GM23338 (cell line): ENCODE measurements at regions not wholly inside any gene's neighbourhood (a gene's known extent, or its start where the extent isn't known, plus 50 kb on each side); places are given as distances from the start of the nearest gene placed in this dataset.

Experiments
- ATAC-seq: fragments of 200-7000 bp; cut with Tn5 transposase; 3 replicates; pipeline ENCODE4 v1.9.1; 2020
- DNase-seq: peaks from one replicate; pipeline ENCODE4 v3.0.0-alpha.2; 2015; ENCODE audit warnings: low spot score
- H2AFZ ChIP-seq: fragments of 200-600 bp; sonication (generic); 2 replicates; pipeline ENCODE4 v1.8.0; 2016; ENCODE audit warnings: antibody characterized with exemption, mild to moderate bottlenecking, moderate library complexity
- H3F3A ChIP-seq: fragments of 200-600 bp; sonication (generic); replicated peaks from 2 replicates; pipeline ENCODE4 v1.8.0; 2017; ENCODE audit warnings: antibody characterized with exemption, mixed run types, low read depth
- H3K27ac ChIP-seq: fragments of 200-600 bp; sonication (generic); 2 replicates; pipeline ENCODE4 v1.6.1; 2016; ENCODE audit warnings: low read depth
- H3K27me3 ChIP-seq: fragments of 200-600 bp; sonication (generic); 2 replicates; pipeline ENCODE4 v1.8.0; 2016; ENCODE audit warnings: mild to moderate bottlenecking, mixed run types, moderate library complexity; ENCODE audit not compliant: insufficient read depth
- H3K36me3 ChIP-seq: fragments of 200-600 bp; sonication (generic); 2 replicates; pipeline ENCODE4 v1.8.0; 2016; ENCODE audit warnings: mild to moderate bottlenecking; ENCODE audit not compliant: insufficient read depth
- H3K4me1 ChIP-seq: fragments of 200-600 bp; sonication (generic); 2 replicates; pipeline ENCODE4 v1.8.0; 2016; ENCODE audit warnings: mild to moderate bottlenecking, moderate library complexity; ENCODE audit not compliant: insufficient read depth
- H3K4me2 ChIP-seq: fragments of 200-600 bp; sonication (generic); 2 replicates; pipeline ENCODE4 v1.7.1; 2017; ENCODE audit warnings: mixed run types
- H3K4me3 ChIP-seq: fragments of 200-600 bp; sonication (generic); 2 replicates; pipeline ENCODE4 v1.6.1; 2016; ENCODE audit warnings: mixed run types
- H3K79me2 ChIP-seq: fragments of 200-600 bp; sonication (generic); replicated peaks from 2 replicates; pipeline ENCODE4 v1.8.0; 2017; ENCODE audit warnings: mild to moderate bottlenecking; ENCODE audit not compliant: insufficient read depth
- H3K9me2 ChIP-seq: fragments of 200-600 bp; sonication (generic); 2 replicates; pipeline ENCODE4 v1.8.0; 2017; ENCODE audit not compliant: insufficient read depth
- H4K20me1 ChIP-seq: fragments of 200-600 bp; sonication (generic); replicated peaks from 2 replicates; pipeline ENCODE4 v1.8.0; 2017; ENCODE audit warnings: mild to moderate bottlenecking; ENCODE audit not compliant: insufficient read depth
- H3K27ac Mint-ChIP-seq: 2 replicates; pipeline ENCODE4 v1.8.0; 2020; ENCODE audit warnings: inconsistent platforms, mild to moderate bottlenecking, moderate library complexity, mixed read lengths
- H3K27me3 Mint-ChIP-seq: 3 replicates; pipeline ENCODE4 v1.8.0; 2022; ENCODE audit warnings: low read depth, mild to moderate bottlenecking, moderate library complexity, mixed read lengths, inconsistent platforms; ENCODE audit not compliant: insufficient read depth, poor library complexity
- H3K36me3 Mint-ChIP-seq: 3 replicates; pipeline ENCODE4 v1.8.0; 2021; ENCODE audit warnings: low read depth, mild to moderate bottlenecking, inconsistent platforms, moderate library complexity, mixed read lengths
- H3K4me1 Mint-ChIP-seq: 3 replicates; pipeline ENCODE4 v1.8.0; 2020; ENCODE audit warnings: mild to moderate bottlenecking, inconsistent platforms, mixed read lengths
- H3K4me3 Mint-ChIP-seq: 3 replicates; pipeline ENCODE4 v1.8.0; 2021; ENCODE audit warnings: moderate library complexity, mild to moderate bottlenecking, inconsistent platforms, mixed read lengths
- H3K9me3 Mint-ChIP-seq: 3 replicates; pipeline ENCODE4 v1.8.0; 2020; ENCODE audit warnings: moderate library complexity, mild to moderate bottlenecking, inconsistent platforms, mixed read lengths
- CREB1 ChIP-seq: fragments of 250-450 bp; sonication (Bioruptor Pico); IDR thresholded peaks from 2 replicates; pipeline ENCODE4 v1.5.0; 2020; ENCODE audit warnings: low read depth, mild to moderate bottlenecking, moderate library complexity
- EZH2 ChIP-seq: fragments of 200-600 bp; sonication (generic); IDR thresholded peaks from one replicate; pipeline ENCODE4 v1.8.0; 2017; ENCODE audit warnings: antibody characterized with exemption, mild to moderate bottlenecking, low read depth; ENCODE audit not compliant: unreplicated experiment
- EZH2phosphoT487 ChIP-seq: fragments of 200-600 bp; sonication (generic); IDR thresholded peaks from one replicate; pipeline ENCODE4 v1.8.1; 2018; ENCODE audit warnings: antibody characterized with exemption; ENCODE audit not compliant: unreplicated experiment
- JUNB ChIP-seq: IDR thresholded peaks from one replicate; pipeline ENCODE4 v1.6.1; 2016; ENCODE audit warnings: antibody characterized with exemption; ENCODE audit not compliant: unreplicated experiment
- NANOG ChIP-seq: IDR thresholded peaks from 2 replicates; pipeline ENCODE4 v1.6.1; 2016; ENCODE audit warnings: antibody characterized with exemption, borderline replicate concordance
- POLR2AphosphoS5 ChIP-seq: IDR thresholded peaks from 2 replicates; pipeline ENCODE4 v1.6.1; 2016; ENCODE audit warnings: antibody characterized with exemption, low read depth
- STAT1 ChIP-seq: IDR thresholded peaks from one replicate; pipeline ENCODE4 v1.6.1; 2016; ENCODE audit warnings: antibody characterized with exemption; ENCODE audit not compliant: unreplicated experiment
- ZNF114 ChIP-seq: fragments of 250-450 bp; sonication (Bioruptor Pico); IDR thresholded peaks from 2 replicates; pipeline ENCODE4 v1.5.0; 2020; ENCODE audit warnings: mild to moderate bottlenecking, moderate library complexity
- ZNF331 ChIP-seq: fragments of 250-450 bp; sonication (Bioruptor Pico); IDR thresholded peaks from 2 replicates; pipeline ENCODE4 v1.5.0; 2020; ENCODE audit warnings: low read depth, mild to moderate bottlenecking, moderate library complexity
- TF ChIP-seq, protein P1 (sequence below): IDR thresholded peaks from one replicate; pipeline ENCODE4 v1.6.1; 2018; ENCODE audit warnings: antibody characterized with exemption; ENCODE audit not compliant: unreplicated experiment
- TF ChIP-seq, protein P2 (sequence below): IDR thresholded peaks from 2 replicates; pipeline ENCODE4 v1.6.1; 2016; ENCODE audit warnings: antibody characterized with exemption
- TF ChIP-seq, protein P3 (sequence below): fragments of 250-450 bp; sonication (Bioruptor Pico); IDR thresholded peaks from 2 replicates; pipeline ENCODE4 v1.5.0; 2020; ENCODE audit warnings: mild to moderate bottlenecking, moderate library complexity
- TF ChIP-seq, protein P4 (sequence below), 2 experiments: fragments of 200-600 bp in 1 of 2; sonication (generic) in 1 of 2; conservative IDR thresholded peaks; 2 replicates each; pipeline versions ENCODE4 v1.5.1 to v1.6.1; 2016 to 2017; ENCODE audit warnings: antibody characterized with exemption in 2 of 2, low read depth in 2 of 2, mild to moderate bottlenecking in 2 of 2, moderate library complexity in 1 of 2

GRCh38 chr14:98564006-98564405, 708.0 kb downstream of the BCL11B start:
- Histone ChIP-seq H3K4me1 (no peaks in the 10 kb centered on the region), H3K9me2 (peaks cover 12% of the 10 kb centered on the region), H3K79me2 (no peaks in the 10 kb centered on the region), H3K4me2 (no peak overlapping the region), H3K4me3 (no peak overlapping the region), H3F3A (no peaks in the 10 kb centered on the region), H3K27me3 (no peaks in the 10 kb centered on the region), H3K36me3 (no peaks in the 10 kb centered on the region), H4K20me1 (no peaks in the 10 kb centered on the region), H2AFZ (no peak overlapping the region), H3K27ac (no peak overlapping the region)
- DNase-seq (no peak), ATAC-seq (no peak)
- TF ChIP-seq, protein P1, sequence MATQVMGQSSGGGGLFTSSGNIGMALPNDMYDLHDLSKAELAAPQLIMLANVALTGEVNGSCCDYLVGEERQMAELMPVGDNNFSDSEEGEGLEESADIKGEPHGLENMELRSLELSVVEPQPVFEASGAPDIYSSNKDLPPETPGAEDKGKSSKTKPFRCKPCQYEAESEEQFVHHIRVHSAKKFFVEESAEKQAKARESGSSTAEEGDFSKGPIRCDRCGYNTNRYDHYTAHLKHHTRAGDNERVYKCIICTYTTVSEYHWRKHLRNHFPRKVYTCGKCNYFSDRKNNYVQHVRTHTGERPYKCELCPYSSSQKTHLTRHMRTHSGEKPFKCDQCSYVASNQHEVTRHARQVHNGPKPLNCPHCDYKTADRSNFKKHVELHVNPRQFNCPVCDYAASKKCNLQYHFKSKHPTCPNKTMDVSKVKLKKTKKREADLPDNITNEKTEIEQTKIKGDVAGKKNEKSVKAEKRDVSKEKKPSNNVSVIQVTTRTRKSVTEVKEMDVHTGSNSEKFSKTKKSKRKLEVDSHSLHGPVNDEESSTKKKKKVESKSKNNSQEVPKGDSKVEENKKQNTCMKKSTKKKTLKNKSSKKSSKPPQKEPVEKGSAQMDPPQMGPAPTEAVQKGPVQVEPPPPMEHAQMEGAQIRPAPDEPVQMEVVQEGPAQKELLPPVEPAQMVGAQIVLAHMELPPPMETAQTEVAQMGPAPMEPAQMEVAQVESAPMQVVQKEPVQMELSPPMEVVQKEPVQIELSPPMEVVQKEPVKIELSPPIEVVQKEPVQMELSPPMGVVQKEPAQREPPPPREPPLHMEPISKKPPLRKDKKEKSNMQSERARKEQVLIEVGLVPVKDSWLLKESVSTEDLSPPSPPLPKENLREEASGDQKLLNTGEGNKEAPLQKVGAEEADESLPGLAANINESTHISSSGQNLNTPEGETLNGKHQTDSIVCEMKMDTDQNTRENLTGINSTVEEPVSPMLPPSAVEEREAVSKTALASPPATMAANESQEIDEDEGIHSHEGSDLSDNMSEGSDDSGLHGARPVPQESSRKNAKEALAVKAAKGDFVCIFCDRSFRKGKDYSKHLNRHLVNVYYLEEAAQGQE, result no peak
- TF ChIP-seq EZH2 (no peak), EZH2phosphoT487 (no peak), ZNF331 (no peak), CREB1 (CRISPR knock-in tag) (no peak), STAT1 (no peak), NANOG (no peak), POLR2AphosphoS5 (no peak), ZNF114 (CRISPR knock-in tag) (no peak), JUNB (no peak)
- TF ChIP-seq, protein P2, sequence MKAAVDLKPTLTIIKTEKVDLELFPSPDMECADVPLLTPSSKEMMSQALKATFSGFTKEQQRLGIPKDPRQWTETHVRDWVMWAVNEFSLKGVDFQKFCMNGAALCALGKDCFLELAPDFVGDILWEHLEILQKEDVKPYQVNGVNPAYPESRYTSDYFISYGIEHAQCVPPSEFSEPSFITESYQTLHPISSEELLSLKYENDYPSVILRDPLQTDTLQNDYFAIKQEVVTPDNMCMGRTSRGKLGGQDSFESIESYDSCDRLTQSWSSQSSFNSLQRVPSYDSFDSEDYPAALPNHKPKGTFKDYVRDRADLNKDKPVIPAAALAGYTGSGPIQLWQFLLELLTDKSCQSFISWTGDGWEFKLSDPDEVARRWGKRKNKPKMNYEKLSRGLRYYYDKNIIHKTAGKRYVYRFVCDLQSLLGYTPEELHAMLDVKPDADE, result no peak
- TF ChIP-seq, protein P3, sequence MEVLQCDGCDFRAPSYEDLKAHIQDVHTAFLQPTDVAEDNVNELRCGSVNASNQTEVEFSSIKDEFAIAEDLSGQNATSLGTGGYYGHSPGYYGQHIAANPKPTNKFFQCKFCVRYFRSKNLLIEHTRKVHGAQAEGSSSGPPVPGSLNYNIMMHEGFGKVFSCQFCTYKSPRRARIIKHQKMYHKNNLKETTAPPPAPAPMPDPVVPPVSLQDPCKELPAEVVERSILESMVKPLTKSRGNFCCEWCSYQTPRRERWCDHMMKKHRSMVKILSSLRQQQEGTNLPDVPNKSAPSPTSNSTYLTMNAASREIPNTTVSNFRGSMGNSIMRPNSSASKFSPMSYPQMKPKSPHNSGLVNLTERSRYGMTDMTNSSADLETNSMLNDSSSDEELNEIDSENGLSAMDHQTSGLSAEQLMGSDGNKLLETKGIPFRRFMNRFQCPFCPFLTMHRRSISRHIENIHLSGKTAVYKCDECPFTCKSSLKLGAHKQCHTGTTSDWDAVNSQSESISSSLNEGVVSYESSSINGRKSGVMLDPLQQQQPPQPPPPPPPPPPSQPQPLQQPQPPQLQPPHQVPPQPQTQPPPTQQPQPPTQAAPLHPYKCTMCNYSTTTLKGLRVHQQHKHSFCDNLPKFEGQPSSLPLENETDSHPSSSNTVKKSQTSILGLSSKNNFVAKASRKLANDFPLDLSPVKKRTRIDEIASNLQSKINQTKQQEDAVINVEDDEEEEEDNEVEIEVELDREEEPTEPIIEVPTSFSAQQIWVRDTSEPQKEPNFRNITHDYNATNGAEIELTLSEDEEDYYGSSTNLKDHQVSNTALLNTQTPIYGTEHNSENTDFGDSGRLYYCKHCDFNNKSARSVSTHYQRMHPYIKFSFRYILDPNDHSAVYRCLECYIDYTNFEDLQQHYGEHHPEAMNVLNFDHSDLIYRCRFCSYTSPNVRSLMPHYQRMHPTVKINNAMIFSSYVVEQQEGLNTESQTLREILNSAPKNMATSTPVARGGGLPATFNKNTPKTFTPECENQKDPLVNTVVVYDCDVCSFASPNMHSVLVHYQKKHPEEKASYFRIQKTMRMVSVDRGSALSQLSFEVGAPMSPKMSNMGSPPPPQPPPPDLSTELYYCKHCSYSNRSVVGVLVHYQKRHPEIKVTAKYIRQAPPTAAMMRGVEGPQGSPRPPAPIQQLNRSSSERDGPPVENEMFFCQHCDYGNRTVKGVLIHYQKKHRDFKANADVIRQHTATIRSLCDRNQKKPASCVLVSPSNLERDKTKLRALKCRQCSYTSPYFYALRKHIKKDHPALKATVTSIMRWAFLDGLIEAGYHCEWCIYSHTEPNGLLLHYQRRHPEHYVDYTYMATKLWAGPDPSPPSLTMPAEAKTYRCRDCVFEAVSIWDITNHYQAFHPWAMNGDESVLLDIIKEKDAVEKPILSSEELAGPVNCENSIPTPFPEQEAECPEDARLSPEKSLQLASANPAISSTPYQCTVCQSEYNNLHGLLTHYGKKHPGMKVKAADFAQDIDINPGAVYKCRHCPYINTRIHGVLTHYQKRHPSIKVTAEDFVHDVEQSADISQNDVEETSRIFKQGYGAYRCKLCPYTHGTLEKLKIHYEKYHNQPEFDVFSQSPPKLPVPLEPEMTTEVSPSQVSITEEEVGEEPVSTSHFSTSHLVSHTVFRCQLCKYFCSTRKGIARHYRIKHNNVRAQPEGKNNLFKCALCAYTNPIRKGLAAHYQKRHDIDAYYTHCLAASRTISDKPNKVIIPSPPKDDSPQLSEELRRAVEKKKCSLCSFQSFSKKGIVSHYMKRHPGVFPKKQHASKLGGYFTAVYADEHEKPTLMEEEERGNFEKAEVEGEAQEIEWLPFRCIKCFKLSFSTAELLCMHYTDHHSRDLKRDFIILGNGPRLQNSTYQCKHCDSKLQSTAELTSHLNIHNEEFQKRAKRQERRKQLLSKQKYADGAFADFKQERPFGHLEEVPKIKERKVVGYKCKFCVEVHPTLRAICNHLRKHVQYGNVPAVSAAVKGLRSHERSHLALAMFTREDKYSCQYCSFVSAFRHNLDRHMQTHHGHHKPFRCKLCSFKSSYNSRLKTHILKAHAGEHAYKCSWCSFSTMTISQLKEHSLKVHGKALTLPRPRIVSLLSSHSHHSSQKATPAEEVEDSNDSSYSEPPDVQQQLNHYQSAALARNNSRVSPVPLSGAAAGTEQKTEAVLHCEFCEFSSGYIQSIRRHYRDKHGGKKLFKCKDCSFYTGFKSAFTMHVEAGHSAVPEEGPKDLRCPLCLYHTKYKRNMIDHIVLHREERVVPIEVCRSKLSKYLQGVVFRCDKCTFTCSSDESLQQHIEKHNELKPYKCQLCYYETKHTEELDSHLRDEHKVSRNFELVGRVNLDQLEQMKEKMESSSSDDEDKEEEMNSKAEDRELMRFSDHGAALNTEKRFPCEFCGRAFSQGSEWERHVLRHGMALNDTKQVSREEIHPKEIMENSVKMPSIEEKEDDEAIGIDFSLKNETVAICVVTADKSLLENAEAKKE, result no peak
- TF ChIP-seq, protein P4, sequence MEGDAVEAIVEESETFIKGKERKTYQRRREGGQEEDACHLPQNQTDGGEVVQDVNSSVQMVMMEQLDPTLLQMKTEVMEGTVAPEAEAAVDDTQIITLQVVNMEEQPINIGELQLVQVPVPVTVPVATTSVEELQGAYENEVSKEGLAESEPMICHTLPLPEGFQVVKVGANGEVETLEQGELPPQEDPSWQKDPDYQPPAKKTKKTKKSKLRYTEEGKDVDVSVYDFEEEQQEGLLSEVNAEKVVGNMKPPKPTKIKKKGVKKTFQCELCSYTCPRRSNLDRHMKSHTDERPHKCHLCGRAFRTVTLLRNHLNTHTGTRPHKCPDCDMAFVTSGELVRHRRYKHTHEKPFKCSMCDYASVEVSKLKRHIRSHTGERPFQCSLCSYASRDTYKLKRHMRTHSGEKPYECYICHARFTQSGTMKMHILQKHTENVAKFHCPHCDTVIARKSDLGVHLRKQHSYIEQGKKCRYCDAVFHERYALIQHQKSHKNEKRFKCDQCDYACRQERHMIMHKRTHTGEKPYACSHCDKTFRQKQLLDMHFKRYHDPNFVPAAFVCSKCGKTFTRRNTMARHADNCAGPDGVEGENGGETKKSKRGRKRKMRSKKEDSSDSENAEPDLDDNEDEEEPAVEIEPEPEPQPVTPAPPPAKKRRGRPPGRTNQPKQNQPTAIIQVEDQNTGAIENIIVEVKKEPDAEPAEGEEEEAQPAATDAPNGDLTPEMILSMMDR (conservative IDR thresholded peaks at IDR 0.05; ENCODE audit: low read depth in 2 of 2), result no peak
- no peak overlapping the region for H3K4me3 Mint-ChIP-seq
- peaks cover 2% of the 10 kb centered on the region for H3K27me3 Mint-ChIP-seq
- H3K27ac Mint-ChIP-seq, result no peak overlapping the region
- H3K4me1 Mint-ChIP-seq, result peaks cover 6% of the 10 kb centered on the region; the same call in 1 of the 3 replicates
- H3K36me3 Mint-ChIP-seq, result no peaks in the 10 kb centered on the region
- peaks cover 6% of the 10 kb centered on the region for H3K9me3 Mint-ChIP-seq
